SK-N-SH treated with all-trans-retinoic acid at 6 μM for 48 hours (cell line): ENCODE measurements at regions not wholly inside any gene's neighbourhood (a gene's known extent, or its start where the extent isn't known, plus 50 kb on each side); places are given as distances from the start of the nearest gene placed in this dataset.

ENCODE experiments used
- ATAC-seq: fragments of 200-7000 bp; cut with Tn5 transposase; 3 replicates; pipeline ENCODE4 v1.9.1; 2020; ENCODE audit warnings: mild to moderate bottlenecking, moderate library complexity
- ARNTL ChIP-seq: fragments of 450-650 bp; formaldehyde crosslinking; IDR thresholded peaks from 2 replicates; pipeline ENCODE4 v1.5.0; 2020; ENCODE audit warnings: low read depth, mild to moderate bottlenecking, moderate library complexity, borderline replicate concordance
- BACH2 ChIP-seq: fragments of 250-450 bp; sonication (Bioruptor Pico); IDR thresholded peaks from 2 replicates; pipeline ENCODE4 v1.9.0; 2021; ENCODE audit warnings: mild to moderate bottlenecking, borderline replicate concordance
- CREB5 ChIP-seq: fragments of 250-450 bp; sonication (Bioruptor Pico); IDR thresholded peaks from 2 replicates; pipeline ENCODE4 v1.5.1; 2020; ENCODE audit warnings: low read depth, mild to moderate bottlenecking, moderate library complexity
- CSDC2 ChIP-seq: fragments of 250-450 bp; sonication (Bioruptor Pico); IDR thresholded peaks from 2 replicates; pipeline ENCODE4 v1.5.0; 2020; ENCODE audit warnings: mild to moderate bottlenecking, moderate library complexity
- CSRNP3 ChIP-seq: fragments of 250-450 bp; sonication (Bioruptor Pico); IDR thresholded peaks from 2 replicates; pipeline ENCODE4 v1.5.1; 2021; ENCODE audit warnings: mild to moderate bottlenecking, moderate library complexity
- ESRRG ChIP-seq: fragments of 250-450 bp; sonication (Bioruptor Pico); IDR thresholded peaks from 2 replicates; pipeline ENCODE4 v1.6.1; 2021; ENCODE audit warnings: mild to moderate bottlenecking
- GLIS3 ChIP-seq: fragments of 250-450 bp; sonication (Bioruptor Pico); IDR thresholded peaks from 2 replicates; pipeline ENCODE4 v1.5.0; 2020; ENCODE audit warnings: mild to moderate bottlenecking, moderate library complexity
- ISL1 ChIP-seq: fragments of 250-450 bp; sonication (Bioruptor Pico); IDR thresholded peaks from 2 replicates; pipeline ENCODE4 v2.1.2; 2022; ENCODE audit warnings: mild to moderate bottlenecking, moderate library complexity
- OSR1 ChIP-seq: fragments of 250-450 bp; sonication (Bioruptor Pico); IDR thresholded peaks from 2 replicates; pipeline ENCODE4 v1.8.0; 2022; ENCODE audit warnings: moderate library complexity, mild to moderate bottlenecking, inconsistent platforms
- PATZ1 ChIP-seq: fragments of 250-450 bp; sonication (Bioruptor Pico); IDR thresholded peaks from 2 replicates; pipeline ENCODE4 v1.8.0; 2020; ENCODE audit warnings: mild to moderate bottlenecking, moderate library complexity, borderline replicate concordance
- POU6F1 ChIP-seq: fragments of 250-450 bp; sonication (Bioruptor Pico); IDR thresholded peaks from 2 replicates; pipeline ENCODE4 v1.8.0; 2021; ENCODE audit warnings: low read depth, mild to moderate bottlenecking, moderate library complexity, borderline replicate concordance
- PPARA ChIP-seq: fragments of 250-450 bp; sonication (Bioruptor Pico); IDR thresholded peaks from 2 replicates; pipeline ENCODE4 v1.5.0; 2020; ENCODE audit warnings: mild to moderate bottlenecking, borderline replicate concordance
- RARB ChIP-seq: fragments of 250-450 bp; sonication (Bioruptor Pico); IDR thresholded peaks from 2 replicates; pipeline ENCODE4 v1.8.0; 2021; ENCODE audit warnings: mild to moderate bottlenecking, moderate library complexity
- SNAI2 ChIP-seq: fragments of 250-450 bp; sonication (Bioruptor Pico); IDR thresholded peaks from 2 replicates; pipeline ENCODE4 v1.5.0; 2020; ENCODE audit warnings: mild to moderate bottlenecking, moderate library complexity
- TCF4 ChIP-seq: fragments of 250-450 bp; sonication (Bioruptor Pico); IDR thresholded peaks from 2 replicates; pipeline ENCODE4 v1.8.0; 2021; ENCODE audit warnings: mild to moderate bottlenecking, moderate library complexity, borderline replicate concordance
- TOX ChIP-seq: fragments of 250-450 bp; sonication (Bioruptor Pico); IDR thresholded peaks from 2 replicates; pipeline ENCODE4 v1.8.0; 2021; ENCODE audit warnings: mild to moderate bottlenecking, moderate library complexity, borderline replicate concordance
- ZC3H10 ChIP-seq: fragments of 250-450 bp; sonication (Bioruptor Pico); IDR thresholded peaks from 2 replicates; pipeline ENCODE4 v1.5.1; 2021; ENCODE audit warnings: mild to moderate bottlenecking, moderate library complexity
- ZFP3 ChIP-seq: fragments of 250-450 bp; sonication (Bioruptor Pico); IDR thresholded peaks from 2 replicates; pipeline ENCODE4 v1.5.0; 2020; ENCODE audit warnings: mild to moderate bottlenecking, moderate library complexity
- ZFP30 ChIP-seq: fragments of 450-650 bp; formaldehyde crosslinking; IDR thresholded peaks from 2 replicates; pipeline ENCODE4 v1.5.0; 2022; ENCODE audit warnings: mild to moderate bottlenecking, moderate library complexity
- ZNF565 ChIP-seq: fragments of 450-650 bp; formaldehyde crosslinking; conservative IDR thresholded peaks from 2 replicates; pipeline ENCODE4 v1.5.0; 2020; ENCODE audit warnings: low read depth, mild to moderate bottlenecking, moderate library complexity
- ZNF70 ChIP-seq: fragments of 450-650 bp; formaldehyde crosslinking; IDR thresholded peaks from 2 replicates; pipeline ENCODE4 v1.5.0; 2020; ENCODE audit warnings: mild to moderate bottlenecking, moderate library complexity
- ZNF8 ChIP-seq: fragments of 450-650 bp; formaldehyde crosslinking; IDR thresholded peaks from 2 replicates; pipeline ENCODE4 v1.5.0; 2020; ENCODE audit warnings: mild to moderate bottlenecking, moderate library complexity

DNA sequence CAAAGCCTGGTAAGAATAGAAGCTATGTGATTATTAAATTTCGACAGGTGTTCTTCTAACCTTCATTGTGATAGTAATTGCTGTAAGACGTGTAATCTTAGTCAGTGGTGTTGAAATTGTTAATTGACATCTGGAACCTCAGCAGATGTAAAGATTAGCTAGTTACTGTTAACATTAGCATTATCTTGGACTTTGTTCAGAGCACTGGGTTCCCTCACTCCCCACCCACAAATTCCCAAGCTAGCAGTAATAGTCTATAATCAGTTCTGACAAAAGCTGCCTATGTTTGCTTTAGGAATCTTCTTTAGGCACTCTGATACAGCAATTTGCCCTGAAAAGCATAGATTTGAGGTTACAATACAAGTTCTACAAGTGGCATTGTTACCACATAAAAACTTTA is 233.7 kb downstream of the EN1 start:
- ATAC-seq: no peak
- no peak for TF ChIP-seq POU6F1 (CRISPR knock-in tag)
- no peak for TF ChIP-seq ISL1
- TF ChIP-seq CSRNP3 (CRISPR knock-in tag): no peak
- no peak for TF ChIP-seq ZC3H10 (CRISPR knock-in tag)
- no peak for TF ChIP-seq CSDC2 (CRISPR knock-in tag)
- no peak for TF ChIP-seq BACH2 (CRISPR knock-in tag)
- no peak for TF ChIP-seq ESRRG (CRISPR knock-in tag)
- no peak for TF ChIP-seq ZNF8 (CRISPR knock-in tag)
- no peak for TF ChIP-seq ARNTL (CRISPR knock-in tag)
- TF ChIP-seq PPARA (CRISPR knock-in tag): no peak
- TF ChIP-seq ZFP3 (CRISPR knock-in tag): no peak
- no peak for TF ChIP-seq ZNF565
- no peak for TF ChIP-seq SNAI2 (CRISPR knock-in tag)
- no peak for TF ChIP-seq ZFP30 (CRISPR knock-in tag)
- TF ChIP-seq TOX (CRISPR knock-in tag): no peak
- no peak for TF ChIP-seq GLIS3 (CRISPR knock-in tag)
- TF ChIP-seq CREB5 (CRISPR knock-in tag): no peak
- TF ChIP-seq ZNF70 (CRISPR knock-in tag): no peak
- no peak for TF ChIP-seq TCF4 (CRISPR knock-in tag)
- no peak for TF ChIP-seq OSR1 (CRISPR knock-in tag)

DNA sequence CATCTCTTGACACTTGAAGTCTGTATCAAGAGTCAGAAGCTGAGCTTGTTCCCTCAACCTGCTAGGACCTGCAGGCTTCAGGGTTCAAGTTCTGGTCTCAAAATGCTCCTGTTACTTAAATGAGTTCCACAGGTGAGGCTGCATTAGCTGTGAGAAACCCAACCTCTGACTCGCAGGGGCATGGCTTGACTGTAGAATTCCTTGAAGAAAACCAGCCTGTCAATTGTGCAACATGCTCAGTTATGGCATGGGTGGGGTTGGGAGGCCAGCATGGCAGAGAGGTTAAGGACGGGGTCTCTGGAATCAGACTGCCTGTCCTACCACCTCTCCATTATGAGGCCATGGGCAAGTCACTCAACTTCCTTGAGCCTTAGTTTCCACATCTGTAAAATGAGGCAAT is 235.8 kb downstream of the EN1 start:
- TF ChIP-seq PATZ1 (CRISPR knock-in tag) (no peak), ARNTL (CRISPR knock-in tag) (no peak), ZNF8 (CRISPR knock-in tag) (no peak), CSRNP3 (CRISPR knock-in tag) (no peak), GLIS3 (CRISPR knock-in tag) (no peak), TCF4 (CRISPR knock-in tag) (no peak), ZFP3 (CRISPR knock-in tag) (no peak), RARB (CRISPR knock-in tag) (no peak), TOX (CRISPR knock-in tag) (no peak)
- TF ChIP-seq, all 23 proteins: peak for 0
- no peak for ATAC-seq

GRCh38 chr2:118609138-118609537 is 238.3 kb downstream of the EN1 start:
- no peak for ATAC-seq
- no peak for TF ChIP-seq ZFP3 (CRISPR knock-in tag)
- no peak for TF ChIP-seq ZNF565
- TF ChIP-seq ZFP30 (CRISPR knock-in tag): no peak
- TF ChIP-seq ESRRG (CRISPR knock-in tag): no peak

DNA sequence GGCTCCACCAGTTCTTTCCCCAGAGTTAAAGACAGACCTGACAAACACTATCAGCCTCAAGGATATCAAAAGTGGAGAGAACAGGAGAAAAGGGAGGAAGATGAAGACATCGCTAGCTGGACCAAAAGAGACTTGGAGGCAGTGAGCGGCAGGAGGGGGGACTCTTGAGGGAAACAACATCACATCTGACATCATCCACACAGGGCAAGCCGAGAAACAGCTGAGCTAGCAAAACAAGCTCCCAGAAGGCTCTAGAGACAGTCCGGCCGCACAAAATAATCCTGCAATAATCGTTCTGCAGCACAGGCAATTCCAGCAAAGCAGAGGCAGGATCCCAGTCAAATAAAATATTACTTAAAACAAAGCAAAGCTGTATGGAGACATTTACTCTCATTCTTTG is 239.8 kb downstream of the EN1 start:
- ATAC-seq: no peak
- TF ChIP-seq PPARA (CRISPR knock-in tag) (no peak), ESRRG (CRISPR knock-in tag) (no peak), GLIS3 (CRISPR knock-in tag) (no peak), CSRNP3 (CRISPR knock-in tag) (no peak), ZC3H10 (CRISPR knock-in tag) (no peak), RARB (CRISPR knock-in tag) (no peak), ZNF70 (CRISPR knock-in tag) (no peak), TCF4 (CRISPR knock-in tag) (no peak), ZNF565 (no peak), SNAI2 (CRISPR knock-in tag) (no peak), POU6F1 (CRISPR knock-in tag) (no peak), OSR1 (CRISPR knock-in tag) (no peak), CSDC2 (CRISPR knock-in tag) (no peak), ZFP30 (CRISPR knock-in tag) (no peak)
- TF ChIP-seq, all 23 proteins: peak for 0
